Esophagus muscularis mucosa (tissue), 4 donors: ENCODE measurements at regions not wholly inside any gene's neighbourhood (a gene's known extent, or its start where the extent isn't known, plus 50 kb on each side); places are given as distances from the start of the nearest gene placed in this dataset.

Experiments
- DNase-seq: peaks from one replicate; pipeline ENCODE4 v3.0.0-alpha.2; 2017; ENCODE audit errors: extremely low spot score
- H3K27ac ChIP-seq, 4 donors: fragments of 200-600 bp; sonication (generic); replicated peaks in 1 of 4; 1 replicate in 3 of 4; 2 replicates in 1 of 4; pipeline ENCODE4 v1.5.1; 2016 to 2019; ENCODE audit warnings: mild to moderate bottlenecking in 1 of 4
- H3K27me3 ChIP-seq, 4 donors: fragments of 200-600 bp; sonication (generic); one replicate each; pipeline versions ENCODE4 v1.5.1 to v1.6.0; 2016 to 2019
- H3K36me3 ChIP-seq, 4 donors: fragments of 200-600 bp; sonication (generic); one replicate each; pipeline ENCODE4 v1.5.1; 2016 to 2019
- H3K4me1 ChIP-seq, 4 donors: fragments of 200-600 bp; sonication (generic); one replicate each; pipeline ENCODE4 v1.5.1; 2016 to 2019
- H3K4me3 ChIP-seq, 4 donors: fragments of 200-600 bp; sonication (generic); 1 replicate in 2 of 4; 2 replicates in 2 of 4; pipeline ENCODE4 v1.5.1; 2016 to 2019; ENCODE audit warnings: mild to moderate bottlenecking in 4 of 4, moderate library complexity in 1 of 4
- H3K9me3 ChIP-seq, 4 donors: fragments of 200-600 bp; sonication (generic); 1 replicate in 3 of 4; 2 replicates in 1 of 4; pipeline ENCODE4 v1.5.1; 2016 to 2019
- CTCF ChIP-seq, 3 experiments: fragments of 200-600 bp in 2 of 3; fragments of 450-650 bp in 1 of 3; sonication (generic) in 2 of 3; IDR thresholded peaks; one replicate each; pipeline ENCODE4 v1.5.1; 2017 to 2019; ENCODE audit warnings: antibody characterized with exemption in 3 of 3, mild to moderate bottlenecking in 2 of 3, moderate library complexity in 1 of 3
- EP300 ChIP-seq: sonication (generic); formaldehyde crosslinking; IDR thresholded peaks from one replicate; pipeline ENCODE4 v1.6.1; 2017; ENCODE audit warnings: antibody characterized with exemption
- POLR2A ChIP-seq: fragments of 450-650 bp; IDR thresholded peaks from one replicate; pipeline ENCODE4 v1.6.1; 2017; ENCODE audit warnings: antibody characterized with exemption, moderate library complexity, mild to moderate bottlenecking, low read depth
- POLR2AphosphoS5 ChIP-seq, 2 donors: sonication (generic); formaldehyde crosslinking; IDR thresholded peaks; one replicate each; pipeline ENCODE4 v1.6.1; 2017; ENCODE audit warnings: antibody characterized with exemption in 2 of 2
- WGBS: methylation state at CpG from one replicate; pipeline ENCODE4 v1.1.5; 2018; 5-methylcytosine and 5-hydroxymethylcytosine counted together
- intact Hi-C: fragments of 100-400 bp; cut with DNase I; formaldehyde crosslinking; loops from one replicate; pipeline ENCODE4 v1.15.1; 2023

GRCh38 chr5:107058803-107059202 is 611.9 kb downstream of the EFNA5 start:
- 67% methylated on average over 3 of the region's 3 CpGs for WGBS
- TF ChIP-seq POLR2AphosphoS5 (IDR thresholded peaks at IDR 0.05) (no peak), EP300 (no peak), POLR2A (no peak), CTCF (IDR thresholded peaks at IDR 0.05) (no peak)
- no peaks in the 10 kb centered on the region for H3K9me3 ChIP-seq
- no peaks in the 10 kb centered on the region for H3K4me1 ChIP-seq
- no peaks in the 10 kb centered on the region for H3K27me3 ChIP-seq
- H3K36me3 ChIP-seq = no peaks in the 10 kb centered on the region
- intact Hi-C loops = no loop called here
- H3K27ac ChIP-seq = no peak overlapping the region
- DNase-seq = no peak
- H3K4me3 ChIP-seq = no peak overlapping the region

GRCh38 chr5:107058235-107058634 is 612.5 kb downstream of the EFNA5 start:
- Histone ChIP-seq H3K27me3 (no peaks in the 10 kb centered on the region), H3K9me3 (no peaks in the 10 kb centered on the region), H3K4me1 (no peaks in the 10 kb centered on the region), H3K36me3 (no peaks in the 10 kb centered on the region), H3K27ac (no peak overlapping the region), H3K4me3 (no peak overlapping the region)
- intact Hi-C loops = no loop called here
- TF ChIP-seq POLR2AphosphoS5 (IDR thresholded peaks at IDR 0.05) (no peak), EP300 (no peak), POLR2A (no peak)
- 88% methylated on average over 1 of the region's 1 CpG for WGBS
- no peak for DNase-seq

GRCh38 chr5:107056278-107056677 is 614.5 kb downstream of the EFNA5 start:
- DNase-seq = no peak
- Histone ChIP-seq H3K27me3 (no peaks in the 10 kb centered on the region), H3K4me1 (no peaks in the 10 kb centered on the region), H3K27ac (no peak overlapping the region), H3K4me3 (no peak overlapping the region), H3K36me3 (no peaks in the 10 kb centered on the region), H3K9me3 (no peaks in the 10 kb centered on the region)
- intact Hi-C loops = no loop called here
- whole genome bisulfite sequencing = 69% methylated on average over 2 of the region's 2 CpGs
- TF ChIP-seq POLR2A (no peak), POLR2AphosphoS5 (IDR thresholded peaks at IDR 0.05) (no peak), CTCF (IDR thresholded peaks at IDR 0.05) (no peak), EP300 (no peak)

DNA sequence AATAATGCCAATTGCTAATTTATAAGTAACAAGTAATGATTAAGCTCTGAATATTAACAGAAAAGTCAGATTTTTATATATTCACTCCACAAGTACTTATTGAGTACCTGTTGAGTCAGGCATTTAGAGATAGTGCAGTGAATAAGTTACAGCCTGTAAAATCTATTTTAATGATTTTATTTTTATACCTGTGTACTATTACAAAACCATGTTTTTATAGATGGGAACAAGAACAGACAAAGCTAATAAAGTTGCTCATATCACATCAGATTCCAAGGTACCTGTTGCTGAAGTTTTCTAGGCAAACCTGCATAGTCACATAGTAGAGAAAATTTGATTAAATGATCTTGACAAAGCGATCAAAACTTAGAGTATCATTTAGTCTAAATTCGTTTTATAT is 623.7 kb downstream of the EFNA5 start:
- H3K4me1 ChIP-seq = no peaks in the 10 kb centered on the region
- no peak for DNase-seq
- no peak overlapping the region for H3K27ac ChIP-seq
- 82% methylated on average over 2 of the region's 2 CpGs for WGBS
- no peaks in the 10 kb centered on the region for H3K27me3 ChIP-seq
- intact Hi-C loops = no loop called here
- no peak overlapping the region for H3K4me3 ChIP-seq
- no peaks in the 10 kb centered on the region for H3K36me3 ChIP-seq
- TF ChIP-seq POLR2AphosphoS5 (IDR thresholded peaks at IDR 0.05) = no peak
- no peak for TF ChIP-seq EP300
- TF ChIP-seq CTCF (IDR thresholded peaks at IDR 0.05) = no peak
- TF ChIP-seq POLR2A = no peak
- no peaks in the 10 kb centered on the region for H3K9me3 ChIP-seq

DNA sequence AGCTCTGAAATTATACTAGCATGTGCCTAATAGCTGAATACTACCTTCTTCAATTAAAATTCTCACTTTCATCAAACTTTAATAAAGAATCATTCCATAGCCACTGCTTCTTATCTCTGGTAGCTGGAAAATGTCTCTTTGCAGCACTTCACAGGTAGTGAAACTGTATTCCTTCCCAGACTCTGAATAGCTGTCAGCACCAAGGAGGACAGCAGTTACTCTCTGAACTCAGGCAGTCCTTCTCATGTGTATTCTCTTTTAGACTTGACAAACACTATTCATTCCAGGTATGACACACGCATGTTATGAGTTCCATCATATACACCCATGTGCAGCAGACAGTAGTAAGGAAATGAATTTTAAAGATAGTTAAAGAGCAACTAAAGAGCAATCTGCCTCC is 627.1 kb downstream of the EFNA5 start:
- intact Hi-C loops = no loop called here
- 100% methylated on average over 1 of the region's 1 CpG for WGBS
- Histone ChIP-seq H3K27me3 (no peaks in the 10 kb centered on the region), H3K4me3 (no peak overlapping the region), H3K36me3 (no peaks in the 10 kb centered on the region), H3K4me1 (no peaks in the 10 kb centered on the region), H3K27ac (no peak overlapping the region), H3K9me3 (no peaks in the 10 kb centered on the region)
- DNase-seq = no peak
- TF ChIP-seq POLR2AphosphoS5 (IDR thresholded peaks at IDR 0.05) = no peak
- TF ChIP-seq CTCF (IDR thresholded peaks at IDR 0.05) = no peak
- TF ChIP-seq POLR2A = no peak
- TF ChIP-seq EP300 = no peak
